Colonic mucosa (tissue), 4 donors: ENCODE measurements at regions not wholly inside any gene's neighbourhood (a gene's known extent, or its start where the extent isn't known, plus 50 kb on each side); places are given as distances from the start of the nearest gene placed in this dataset.

Experiments used
- DNase-seq: peaks from one replicate; pipeline ENCODE4 v3.0.0-alpha.2; 2020
- H3K27ac ChIP-seq: fragments of 200-600 bp; one replicate; pipeline ENCODE4 v1.8.0; 2021
- H3K27me3 ChIP-seq: fragments of 200-600 bp; one replicate; pipeline ENCODE4 v1.8.0; 2021
- H3K36me3 ChIP-seq: fragments of 200-600 bp; one replicate; pipeline ENCODE4 v1.8.0; 2021
- H3K4me1 ChIP-seq: fragments of 200-600 bp; one replicate; pipeline ENCODE4 v1.8.0; 2021; ENCODE audit warnings: mild to moderate bottlenecking
- H3K4me3 ChIP-seq: fragments of 200-600 bp; one replicate; pipeline ENCODE4 v1.8.0; 2021
- H3K9ac ChIP-seq, 2 donors: one replicate each; pipeline ENCODE4 v1.7.0; 2013; ENCODE audit warnings: control low read depth in 2 of 2, low read depth in 2 of 2, low read length in 2 of 2
- H3K9me3 ChIP-seq: fragments of 200-600 bp; one replicate; pipeline ENCODE4 v1.8.0; 2021
- CTCF ChIP-seq: fragments of 200-600 bp; IDR thresholded peaks from one replicate; pipeline ENCODE4 v1.8.0; 2022; ENCODE audit warnings: antibody characterized with exemption, mild to moderate bottlenecking
- intact Hi-C: fragments of 100-400 bp; cut with DNase I; formaldehyde crosslinking; loops from one replicate; pipeline ENCODE4 v1.14.1; 2022
- donor health status: healthy.
- donor health status: DM: no; HTN: no; CAD: no.
- donor health status: DM: no; HTN: no; CAD: no.

- TF ChIP-seq CTCF = no peak
- DNase-seq = no peak
- intact Hi-C loops = no loop called here
Observed at GRCh38 chr21:32844653-32845436, 73.3 kb upstream of the PAXBP1 start.

GRCh38 chr21:32858628-32859027 is 87.1 kb upstream of the PAXBP1 start:
- H3K9me3 ChIP-seq = no peaks in the 10 kb centered on the region
- no peaks in the 10 kb centered on the region for H3K36me3 ChIP-seq
- no peaks in the 10 kb centered on the region for H3K4me1 ChIP-seq
- H3K4me3 ChIP-seq = no peak overlapping the region
- no peaks in the 10 kb centered on the region for H3K27me3 ChIP-seq
- DNase-seq = no peak
- TF ChIP-seq CTCF = no peak
- intact Hi-C loops = no loop called here
- H3K27ac ChIP-seq = no peak overlapping the region
- H3K9ac ChIP-seq = no peak overlapping the region

More at GRCh38 chr21:32844653-32845436, 73.3 kb upstream of the PAXBP1 start:
- Histone ChIP-seq H3K27me3 (no peaks in the 10 kb centered on the region), H3K9ac (no peak overlapping the region), H3K4me1 (no peaks in the 10 kb centered on the region), H3K36me3 (no peaks in the 10 kb centered on the region), H3K27ac (no peak overlapping the region), H3K9me3 (no peaks in the 10 kb centered on the region), H3K4me3 (no peak overlapping the region)

- intact Hi-C loops = no loop called here
- no peaks in the 10 kb centered on the region for H3K36me3 ChIP-seq
- no peak overlapping the region for H3K9ac ChIP-seq
- H3K27ac ChIP-seq = no peak overlapping the region
- no peak for DNase-seq
- H3K4me3 ChIP-seq = no peak overlapping the region
- H3K9me3 ChIP-seq = no peaks in the 10 kb centered on the region
- no peaks in the 10 kb centered on the region for H3K27me3 ChIP-seq
- no peak for TF ChIP-seq CTCF
- H3K4me1 ChIP-seq = no peaks in the 10 kb centered on the region
Observed at GRCh38 chr21:32860399-32860798, 88.8 kb upstream of the PAXBP1 start.

GRCh38 chr21:32861866-32862265 is 90.3 kb upstream of the PAXBP1 start:
- Histone ChIP-seq H3K27me3 (no peaks in the 10 kb centered on the region), H3K4me3 (no peak overlapping the region), H3K9me3 (no peaks in the 10 kb centered on the region), H3K36me3 (no peaks in the 10 kb centered on the region), H3K27ac (no peak overlapping the region), H3K9ac (no peak overlapping the region), H3K4me1 (no peaks in the 10 kb centered on the region)
- no peak for TF ChIP-seq CTCF
- DNase-seq = no peak
- intact Hi-C loops = no loop called here

GRCh38 chr21:32867597-32867996 is 96.0 kb upstream of the PAXBP1 start:
- no peak for DNase-seq
- H3K27ac ChIP-seq = no peak overlapping the region
- no peak overlapping the region for H3K4me3 ChIP-seq
- H3K9me3 ChIP-seq = no peaks in the 10 kb centered on the region
- no peaks in the 10 kb centered on the region for H3K36me3 ChIP-seq
- no peak for TF ChIP-seq CTCF
- no peak overlapping the region for H3K9ac ChIP-seq
- H3K4me1 ChIP-seq = no peaks in the 10 kb centered on the region
- intact Hi-C loops = no loop called here
- H3K27me3 ChIP-seq = no peaks in the 10 kb centered on the region
